Endothelial cell (in vitro differentiated cells): ENCODE measurements at regions not wholly inside any gene's neighbourhood (a gene's known extent, or its start where the extent isn't known, plus 50 kb on each side); places are given as distances from the start of the nearest gene placed in this dataset.
A peak's percentile ranks its signal among the peaks of the same experiment; 100 is the strongest.
"Not testable (repeated sequence)": the region's sequence is repeated elsewhere in the genome, so short reads cannot be mapped to it uniquely, and the experiment has no call there.

ENCODE experiments used
- DNase-seq: peaks from one replicate; pipeline ENCODE4 v3.0.0; 2021; ENCODE audit warnings: low spot score
- H3K27ac Mint-ChIP-seq: one replicate; pipeline ENCODE4 v1.8.0; 2021; ENCODE audit warnings: mixed read lengths, inconsistent platforms; ENCODE audit not compliant: unreplicated experiment
- H3K27me3 Mint-ChIP-seq: one replicate; pipeline ENCODE4 v1.8.0; 2021; ENCODE audit warnings: mild to moderate bottlenecking, moderate library complexity, mixed read lengths, inconsistent platforms; ENCODE audit not compliant: unreplicated experiment
- H3K36me3 Mint-ChIP-seq: one replicate; pipeline ENCODE4 v1.8.0; 2021; ENCODE audit warnings: mild to moderate bottlenecking, low read depth, mixed read lengths, inconsistent platforms; ENCODE audit not compliant: unreplicated experiment
- H3K4me1 Mint-ChIP-seq: one replicate; pipeline ENCODE4 v1.8.0; 2021; ENCODE audit warnings: mild to moderate bottlenecking, mixed read lengths, inconsistent platforms; ENCODE audit not compliant: unreplicated experiment
- H3K4me3 Mint-ChIP-seq: one replicate; pipeline ENCODE4 v1.8.0; 2021; ENCODE audit warnings: mild to moderate bottlenecking, mixed read lengths, inconsistent platforms; ENCODE audit not compliant: unreplicated experiment
- H3K9me3 Mint-ChIP-seq: one replicate; pipeline ENCODE4 v1.8.0; 2021; ENCODE audit warnings: mixed read lengths, inconsistent platforms; ENCODE audit not compliant: unreplicated experiment
- CTCF ChIP-seq: fragments of 200-600 bp; sonication (generic); IDR thresholded peaks from one replicate; pipeline ENCODE4 v1.5.0; 2021; ENCODE audit warnings: antibody characterized with exemption; ENCODE audit not compliant: unreplicated experiment

GRCh38 chr11:27227736-27228135 is 135.3 kb downstream of the CCDC34 start:
- DNase-seq, result no peak
- Mint-ChIP-seq H3K9me3 (no peaks in the 10 kb centered on the region), H3K4me1 (peaks cover 8% of the 10 kb centered on the region), H3K4me3 (no peak overlapping the region), H3K36me3 (no peaks in the 10 kb centered on the region), H3K27me3 (peaks cover 1% of the 10 kb centered on the region), H3K27ac (no peak overlapping the region)
- TF ChIP-seq CTCF, result no peak

GRCh38 chr11:27219487-27220039 is 143.5 kb downstream of the CCDC34 start:
- Mint-ChIP-seq H3K4me3 (peak overlapping the region; percentile 31), H3K4me1 (peaks cover 37% of the 10 kb centered on the region)
- DNase-seq, H3K36me3 Mint-ChIP-seq, H3K9me3 Mint-ChIP-seq, H3K27me3 Mint-ChIP-seq, H3K27ac Mint-ChIP-seq: not testable (repeated sequence)

GRCh38 chr11:27218421-27219038 is 144.5 kb downstream of the CCDC34 start:
- DNase-seq, result no peak
- TF ChIP-seq CTCF, result no peak
- no peaks in the 10 kb centered on the region for H3K9me3 Mint-ChIP-seq
- peaks cover 37% of the 10 kb centered on the region for H3K4me1 Mint-ChIP-seq
- H3K27me3 Mint-ChIP-seq, result peaks cover 13% of the 10 kb centered on the region
- no peak overlapping the region for H3K27ac Mint-ChIP-seq
- no peaks in the 10 kb centered on the region for H3K36me3 Mint-ChIP-seq
- no peak overlapping the region for H3K4me3 Mint-ChIP-seq

- Mint-ChIP-seq H3K4me1 (peaks cover 40% of the 10 kb centered on the region), H3K27ac (no peak overlapping the region), H3K27me3 (peaks cover 13% of the 10 kb centered on the region), H3K36me3 (no peaks in the 10 kb centered on the region), H3K4me3 (no peak overlapping the region), H3K9me3 (no peaks in the 10 kb centered on the region)
- TF ChIP-seq CTCF, result no peak
- no peak for DNase-seq
Observed at GRCh38 chr11:27217948-27218420, 145.0 kb downstream of the CCDC34 start.

- no peak for DNase-seq
- Mint-ChIP-seq H3K4me1 (peaks cover 40% of the 10 kb centered on the region), H3K4me3 (no peak overlapping the region), H3K27ac (no peak overlapping the region), H3K36me3 (no peaks in the 10 kb centered on the region), H3K27me3 (peaks cover 14% of the 10 kb centered on the region), H3K9me3 (no peaks in the 10 kb centered on the region)
- no peak for TF ChIP-seq CTCF
Observed at GRCh38 chr11:27217496-27217895, 145.5 kb downstream of the CCDC34 start.
